ENCODE measurements at regions not wholly inside any gene's neighbourhood (a gene's known extent, or its start where the extent isn't known, plus 50 kb on each side); places are given as distances from the start of the nearest gene placed in this dataset.
"Not testable (repeated sequence)": the region's sequence is repeated elsewhere in the genome, so short reads cannot be mapped to it uniquely, and the experiment has no call there.

GRCh38 chr3:4196506-4197147, 106.5 kb upstream of the SETMAR start:
- no TSS peak for BruUV-seq (replicated peaks)
- ChIA-PET POLR2A (no interaction called here), CTCF (ENCODE audit: unreplicated experiment) (no interaction called here)
- H4K20me1 ChIP-seq (ENCODE audit: insufficient read depth, low read length), result no peaks in the 10 kb centered on the region
- H3K27ac ChIP-seq (ENCODE audit: low read depth, low read length, poor library complexity, severe bottlenecking), result no peak overlapping the region
- intact Hi-C loops (cut with micrococcal nuclease; ENCODE audit: unreplicated experiment), result no loop called here
- H3K4me1 ChIP-seq (ENCODE audit: insufficient read depth, low read length, poor library complexity, severe bottlenecking), result no peaks in the 10 kb centered on the region
- no peak overlapping the region for H2AFZ ChIP-seq (ENCODE audit: low read length)
- no peaks in the 10 kb centered on the region for H3K9me3 ChIP-seq (ENCODE audit: low read length)
- no peaks in the 10 kb centered on the region for H3K9me2 ChIP-seq (ENCODE audit: insufficient read depth, low read length)
- TF ChIP-seq EZH2phosphoT487 (IDR thresholded peaks at IDR 0.05; ENCODE audit: borderline replicate concordance, low read depth, low read length) (no peak), CTCF (conservative IDR thresholded peaks at IDR 0.05; ENCODE audit: low read length) (no peak)
- DNase-seq (ENCODE audit: low spot score), result no peak
- no peak overlapping the region for H3K4me3 ChIP-seq (ENCODE audit: low read depth, low read length, poor library complexity, severe bottlenecking)
- no peak overlapping the region for H3K4me2 ChIP-seq (ENCODE audit: low read length)
- H3K36me3 ChIP-seq (ENCODE audit: insufficient read depth, low read length), result no peaks in the 10 kb centered on the region
- no peaks in the 10 kb centered on the region for H3K79me2 ChIP-seq (ENCODE audit: insufficient read depth, low read depth, low read length)

GRCh38 chr3:4197670-4198069, 105.5 kb upstream of the SETMAR start:
- Histone ChIP-seq H3K27ac (ENCODE audit: low read depth, low read length, poor library complexity, severe bottlenecking) (no peak overlapping the region), H2AFZ (ENCODE audit: low read length) (no peak overlapping the region), H3K79me2 (ENCODE audit: insufficient read depth, low read depth, low read length) (no peaks in the 10 kb centered on the region), H3K9me2 (ENCODE audit: insufficient read depth, low read length) (no peaks in the 10 kb centered on the region), H3K36me3 (ENCODE audit: insufficient read depth, low read length) (no peaks in the 10 kb centered on the region), H3K4me3 (ENCODE audit: low read depth, low read length, poor library complexity, severe bottlenecking) (no peak overlapping the region), H4K20me1 (ENCODE audit: insufficient read depth, low read length) (no peaks in the 10 kb centered on the region), H3K4me2 (ENCODE audit: low read length) (no peak overlapping the region), H3K9me3 (ENCODE audit: low read length) (no peaks in the 10 kb centered on the region), H3K4me1 (ENCODE audit: insufficient read depth, low read length, poor library complexity, severe bottlenecking) (no peaks in the 10 kb centered on the region)
- ChIA-PET POLR2A (no interaction called here), CTCF (ENCODE audit: unreplicated experiment) (no interaction called here)
- intact Hi-C loops (cut with micrococcal nuclease; ENCODE audit: unreplicated experiment), result no loop called here
- TF ChIP-seq CTCF (conservative IDR thresholded peaks at IDR 0.05; ENCODE audit: low read length) (no peak), EZH2phosphoT487 (IDR thresholded peaks at IDR 0.05; ENCODE audit: borderline replicate concordance, low read depth, low read length) (no peak)
- BruUV-seq (replicated peaks), result no TSS peak
- DNase-seq (ENCODE audit: low spot score), result no peak

GRCh38 chr3:4198491-4198890, 104.7 kb upstream of the SETMAR start:
- Histone ChIP-seq H3K9me3 (ENCODE audit: low read length) (no peaks in the 10 kb centered on the region), H3K4me1 (ENCODE audit: insufficient read depth, low read length, poor library complexity, severe bottlenecking) (no peaks in the 10 kb centered on the region), H4K20me1 (ENCODE audit: insufficient read depth, low read length) (no peaks in the 10 kb centered on the region), H2AFZ (ENCODE audit: low read length) (no peak overlapping the region), H3K9me2 (ENCODE audit: insufficient read depth, low read length) (no peaks in the 10 kb centered on the region), H3K4me3 (ENCODE audit: low read depth, low read length, poor library complexity, severe bottlenecking) (no peak overlapping the region), H3K27ac (ENCODE audit: low read depth, low read length, poor library complexity, severe bottlenecking) (no peak overlapping the region), H3K36me3 (ENCODE audit: insufficient read depth, low read length) (no peaks in the 10 kb centered on the region), H3K79me2 (ENCODE audit: insufficient read depth, low read depth, low read length) (no peaks in the 10 kb centered on the region), H3K4me2 (ENCODE audit: low read length) (no peak overlapping the region)
- ChIA-PET POLR2A (interaction anchor here (0.6 kb wide), 1 partner anchor 1347 kb away, joined by 3 read pairs; no protein-coding TSS in a partner anchor), CTCF (ENCODE audit: unreplicated experiment) (no interaction called here)
- TF ChIP-seq CTCF (conservative IDR thresholded peaks at IDR 0.05; ENCODE audit: low read length), result no peak
- TF ChIP-seq EZH2phosphoT487 (IDR thresholded peaks at IDR 0.05; ENCODE audit: borderline replicate concordance, low read depth, low read length), result no peak
- no TSS peak for BruUV-seq (replicated peaks)
- no peak for DNase-seq (ENCODE audit: low spot score)
- intact Hi-C loops (cut with micrococcal nuclease; ENCODE audit: unreplicated experiment), result no loop called here

GRCh38 chr3:4204776-4205175, 98.4 kb upstream of the SETMAR start:
- H3K79me2 ChIP-seq (ENCODE audit: insufficient read depth, low read depth, low read length); H3K27ac ChIP-seq (ENCODE audit: low read depth, low read length, poor library complexity, severe bottlenecking); BruUV-seq (replicated peaks); DNase-seq (ENCODE audit: low spot score); H4K20me1 ChIP-seq (ENCODE audit: insufficient read depth, low read length); intact Hi-C loops (cut with micrococcal nuclease; ENCODE audit: unreplicated experiment); H3K4me2 ChIP-seq (ENCODE audit: low read length); H3K36me3 ChIP-seq (ENCODE audit: insufficient read depth, low read length); H3K9me2 ChIP-seq (ENCODE audit: insufficient read depth, low read length); H3K9me3 ChIP-seq (ENCODE audit: low read length); H3K4me3 ChIP-seq (ENCODE audit: low read depth, low read length, poor library complexity, severe bottlenecking); H2AFZ ChIP-seq (ENCODE audit: low read length); H3K4me1 ChIP-seq (ENCODE audit: insufficient read depth, low read length, poor library complexity, severe bottlenecking); CTCF ChIA-PET (ENCODE audit: unreplicated experiment): not testable (repeated sequence)
- POLR2A ChIA-PET, result interaction anchor here (0.6 kb wide), 2 partner anchors 16 to 1232 kb away, joined by 3 read pairs; no protein-coding TSS in a partner anchor
